ENCODE measurements at regions not wholly inside any gene's neighbourhood (a gene's known extent, or its start where the extent isn't known, plus 50 kb on each side); places are given as distances from the start of the nearest gene placed in this dataset.

DNA sequence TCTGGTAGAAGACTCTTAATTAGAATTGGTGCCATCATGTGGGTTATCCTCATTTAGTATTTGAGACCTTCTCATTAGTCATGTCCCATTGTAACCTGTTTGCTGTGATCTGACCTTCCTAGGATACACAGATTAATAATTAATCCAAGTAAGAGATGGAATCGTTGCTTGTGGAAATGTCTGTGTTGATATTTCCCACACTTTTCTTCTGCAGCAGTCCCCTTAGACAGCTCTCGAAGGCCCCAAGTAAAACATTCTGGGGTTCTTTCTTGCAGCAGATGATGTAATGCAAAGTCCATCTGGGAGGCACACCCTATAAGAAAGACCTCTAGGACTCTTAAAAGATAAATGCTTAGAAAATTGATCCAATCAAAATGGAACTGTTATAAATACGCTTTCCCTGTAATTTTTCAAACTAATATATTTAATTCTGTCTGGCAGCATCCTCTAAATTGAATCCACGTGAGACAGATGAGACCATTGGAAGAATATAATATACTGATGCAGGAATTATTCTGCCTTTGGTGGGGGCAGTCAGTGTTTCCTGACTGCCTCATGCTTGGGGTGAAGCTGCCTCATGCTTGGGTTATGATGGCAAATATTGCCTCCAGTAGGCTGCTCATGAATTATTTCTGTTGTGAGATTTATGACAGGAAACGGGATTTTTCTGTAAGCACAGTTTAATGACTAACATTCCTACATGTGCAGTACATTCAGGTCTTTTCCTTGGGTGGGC, 54.5 kb upstream of the ARMC2 start:
- TF ChIP-seq CTCF (IDR thresholded peaks at IDR 0.05) (no peak), POLR2A (IDR thresholded peaks at IDR 0.05) (no peak), POLR2AphosphoS5 (IDR thresholded peaks at IDR 0.05; ENCODE audit: insufficient read depth in 1 of 2, low read depth in 1 of 2) (no peak)

All from vagina (tissue), 2 donors.